CD4-positive, CD25-positive, alpha-beta regulatory T cell (primary cell): ENCODE measurements at regions not wholly inside any gene's neighbourhood (a gene's known extent, or its start where the extent isn't known, plus 50 kb on each side); places are given as distances from the start of the nearest gene placed in this dataset.
A peak's percentile ranks its signal among the peaks of the same experiment; 100 is the strongest.

Source experiments
- ATAC-seq, 2 donors: fragments of 150-1000 bp; cut with Tn5 transposase; one replicate each; pipeline ENCODE4 v1.10.0; 2021; ENCODE audit warnings: low read depth in 2 of 2, moderate number of reproducible peaks in 2 of 2, moderate library complexity in 1 of 2
- DNase-seq, 3 donors: peaks; one replicate each; pipeline versions ENCODE4 v3.0.0 to v3.0.0-alpha.2; 2012 to 2022; ENCODE audit warnings: mixed read lengths in 1 of 3
- H3K27ac ChIP-seq: one replicate; pipeline ENCODE4 v1.7.0; 2013; ENCODE audit warnings: mild to moderate bottlenecking, low read length; ENCODE audit not compliant: insufficient read depth, poor library complexity, severe bottlenecking
- H3K27me3 ChIP-seq: one replicate; pipeline ENCODE4 v1.7.0; 2013; ENCODE audit warnings: low read length; ENCODE audit not compliant: control insufficient read depth, insufficient read depth
- H3K36me3 ChIP-seq: one replicate; pipeline ENCODE4 v1.7.0; 2013; ENCODE audit warnings: mild to moderate bottlenecking, low read length, moderate library complexity; ENCODE audit not compliant: control insufficient read depth, insufficient read depth
- H3K4me1 ChIP-seq: 2 replicates; pipeline ENCODE4 v1.7.0; 2013; ENCODE audit warnings: mild to moderate bottlenecking, low read length; ENCODE audit not compliant: insufficient read depth, control insufficient read depth, poor library complexity, severe bottlenecking
- H3K4me3 ChIP-seq: one replicate; pipeline ENCODE4 v1.7.0; 2013; ENCODE audit warnings: low read depth, mild to moderate bottlenecking, low read length, moderate library complexity
- H3K9me3 ChIP-seq, 2 experiments: 1 replicate in 1 of 2; 2 replicates in 1 of 2; pipeline ENCODE4 v1.7.0; 2013; ENCODE audit warnings: low read length in 2 of 2, mild to moderate bottlenecking in 1 of 2, moderate library complexity in 1 of 2; ENCODE audit not compliant: control insufficient read depth in 2 of 2
- H3K27ac Mint-ChIP-seq, 3 donors: one replicate each; pipeline ENCODE4 v1.8.0; 2020 to 2022; ENCODE audit warnings: mild to moderate bottlenecking in 3 of 3, mixed read lengths in 3 of 3, moderate library complexity in 2 of 3
- H3K27me3 Mint-ChIP-seq: one replicate; pipeline ENCODE4 v1.8.0; 2022; ENCODE audit warnings: mild to moderate bottlenecking, mixed read lengths
- H3K36me3 Mint-ChIP-seq: one replicate; pipeline ENCODE4 v1.8.0; 2020; ENCODE audit warnings: mixed read lengths
- H3K4me1 Mint-ChIP-seq, 4 donors: one replicate each; pipeline ENCODE4 v1.8.0; 2020 to 2022; ENCODE audit warnings: mixed read lengths in 4 of 4, mild to moderate bottlenecking in 1 of 4
- H3K4me3 Mint-ChIP-seq, 4 donors: one replicate each; pipeline ENCODE4 v1.8.0; 2020 to 2022; ENCODE audit warnings: mild to moderate bottlenecking in 4 of 4, mixed read lengths in 4 of 4, moderate library complexity in 3 of 4
- H3K9me3 Mint-ChIP-seq, 7 donors: one replicate each; pipeline ENCODE4 v1.8.0; 2020 to 2022; ENCODE audit warnings: mixed read lengths in 7 of 7, mild to moderate bottlenecking in 3 of 7, moderate library complexity in 2 of 7

GRCh38 chr7:52254396-52255010 is 780.9 kb upstream of the POM121L12 start:
- peaks cover 2 to 4% of the 10 kb centered on the region in 2 experiments for H3K9me3 ChIP-seq
- Mint-ChIP-seq H3K9me3 (peaks cover 2 to 33% (median 8%) of the 10 kb centered on the region in 7 donors), H3K4me1 (no peaks in the 10 kb centered on the region), H3K27ac (no peak overlapping the region), H3K4me3 (no peak overlapping the region), H3K27me3 (peaks cover 4% of the 10 kb centered on the region), H3K36me3 (no peaks in the 10 kb centered on the region)
- no peaks in the 10 kb centered on the region for H3K4me1 ChIP-seq
- H3K36me3 ChIP-seq, result no peaks in the 10 kb centered on the region
- DNase-seq (no peak), ATAC-seq (no peak)
- H3K27ac ChIP-seq, result no peak overlapping the region
- H3K27me3 ChIP-seq, result no peaks in the 10 kb centered on the region
- H3K4me3 ChIP-seq, result no peak overlapping the region

GRCh38 chr7:52253953-52254352 is 781.5 kb upstream of the POM121L12 start:
- Histone ChIP-seq H3K27ac (no peak overlapping the region), H3K27me3 (no peaks in the 10 kb centered on the region), H3K9me3 (peaks cover 2 to 4% of the 10 kb centered on the region in 2 experiments), H3K4me1 (no peaks in the 10 kb centered on the region), H3K36me3 (no peaks in the 10 kb centered on the region), H3K4me3 (no peak overlapping the region)
- no peak overlapping the region for H3K4me3 Mint-ChIP-seq
- peaks cover 1% of the 10 kb centered on the region for H3K27me3 Mint-ChIP-seq
- no peaks in the 10 kb centered on the region for H3K36me3 Mint-ChIP-seq
- no peaks in the 10 kb centered on the region for H3K4me1 Mint-ChIP-seq
- H3K27ac Mint-ChIP-seq, result no peak overlapping the region
- DNase-seq, result no peak
- ATAC-seq, result no peak
- H3K9me3 Mint-ChIP-seq, result peaks cover 2 to 33% (median 8%) of the 10 kb centered on the region in 7 donors

- peaks cover 2 to 23% (median 8%) of the 10 kb centered on the region in 7 donors for H3K9me3 Mint-ChIP-seq
- H3K4me3 ChIP-seq, result no peak overlapping the region
These were observed 785.7 kb upstream of the POM121L12 start for GRCh38 chr7:52249741-52250140.

DNA sequence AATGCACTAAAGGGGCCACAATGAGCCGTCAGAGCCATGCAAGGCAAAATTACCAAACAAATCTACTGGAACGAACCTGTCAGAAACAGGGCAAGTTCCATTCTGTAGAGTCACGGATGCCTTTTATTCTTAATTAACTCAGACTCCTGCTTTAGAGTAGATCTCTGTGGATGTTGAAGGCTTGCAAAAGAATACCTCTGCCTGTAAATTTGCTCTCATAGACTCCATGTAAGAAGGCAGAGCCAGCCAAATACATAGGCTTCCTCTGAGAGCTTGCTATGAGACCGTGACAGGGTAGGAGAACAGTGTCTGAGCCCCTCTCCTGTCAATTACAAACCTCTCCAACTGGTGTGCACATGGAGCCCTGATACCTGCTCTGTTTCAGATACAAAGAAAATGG is 787.9 kb upstream of the POM121L12 start:
- H3K4me1 Mint-ChIP-seq, result no peaks in the 10 kb centered on the region
- ATAC-seq, result no peak
- no peaks in the 10 kb centered on the region for H3K36me3 Mint-ChIP-seq
- Histone ChIP-seq H3K4me3 (no peak overlapping the region), H3K36me3 (no peaks in the 10 kb centered on the region), H3K27ac (no peak overlapping the region), H3K9me3 (peaks cover 2 to 4% of the 10 kb centered on the region in 2 experiments), H3K27me3 (no peaks in the 10 kb centered on the region), H3K4me1 (no peaks in the 10 kb centered on the region)
- no peak for DNase-seq
- no peak overlapping the region for H3K27ac Mint-ChIP-seq
- H3K4me3 Mint-ChIP-seq, result no peak overlapping the region
- no peaks in the 10 kb centered on the region for H3K27me3 Mint-ChIP-seq
- H3K9me3 Mint-ChIP-seq, result peaks cover 0 to 26% (median 8%) of the 10 kb centered on the region in 7 donors

More at GRCh38 chr7:52249741-52250140, 785.7 kb upstream of the POM121L12 start:
- Mint-ChIP-seq H3K4me1 (no peaks in the 10 kb centered on the region), H3K27me3 (no peaks in the 10 kb centered on the region), H3K36me3 (no peaks in the 10 kb centered on the region), H3K4me3 (no peak overlapping the region), H3K27ac (no peak overlapping the region)
- H3K27me3 ChIP-seq, result no peaks in the 10 kb centered on the region
- no peaks in the 10 kb centered on the region for H3K36me3 ChIP-seq
- H3K4me1 ChIP-seq, result no peaks in the 10 kb centered on the region
- ATAC-seq (no peak), DNase-seq (no peak)
- peaks cover 0 to 2% of the 10 kb centered on the region in 2 experiments for H3K9me3 ChIP-seq
- no peak overlapping the region for H3K27ac ChIP-seq

DNA sequence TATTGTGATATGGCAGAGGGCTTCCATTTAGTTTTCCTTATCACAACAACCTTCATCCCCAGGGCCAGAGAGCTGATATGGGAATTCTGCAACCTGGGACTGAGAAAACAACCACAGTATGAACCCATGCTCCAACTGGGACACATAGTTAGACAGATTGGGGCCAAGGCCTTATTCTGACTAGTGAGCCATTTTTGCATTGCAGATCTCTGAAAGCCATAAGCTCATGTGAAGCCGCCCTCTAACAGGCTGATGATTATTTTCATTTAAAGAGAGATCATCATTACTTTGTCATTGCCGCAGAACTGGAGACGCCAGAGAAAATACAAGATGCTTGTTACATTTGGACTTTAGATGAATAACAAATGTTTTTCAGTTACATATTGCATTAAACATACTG is 791.7 kb upstream of the POM121L12 start:
- H3K4me3 ChIP-seq, result no peak overlapping the region
- H3K4me1 ChIP-seq, result no peaks in the 10 kb centered on the region
- Mint-ChIP-seq H3K27me3 (no peaks in the 10 kb centered on the region), H3K9me3 (peaks cover 1 to 28% (median 15%) of the 10 kb centered on the region in 7 donors), H3K4me3 (no peak overlapping the region), H3K27ac (no peak overlapping the region), H3K4me1 (no peaks in the 10 kb centered on the region), H3K36me3 (no peaks in the 10 kb centered on the region)
- H3K27me3 ChIP-seq, result no peaks in the 10 kb centered on the region
- peaks cover 0 to 17% of the 10 kb centered on the region in 2 experiments for H3K9me3 ChIP-seq
- ATAC-seq, result no peak
- no peak overlapping the region for H3K27ac ChIP-seq
- H3K36me3 ChIP-seq, result no peaks in the 10 kb centered on the region
- no peak for DNase-seq

- no peak for ATAC-seq
- DNase-seq, result no peak
- Histone ChIP-seq H3K4me1 (no peaks in the 10 kb centered on the region), H3K4me3 (no peak overlapping the region), H3K36me3 (no peaks in the 10 kb centered on the region), H3K27me3 (no peaks in the 10 kb centered on the region), H3K27ac (no peak overlapping the region), H3K9me3 (peaks cover 4 to 9% of the 10 kb centered on the region in 2 experiments)
- Mint-ChIP-seq H3K27me3 (no peaks in the 10 kb centered on the region), H3K4me1 (no peaks in the 10 kb centered on the region), H3K36me3 (no peaks in the 10 kb centered on the region), H3K27ac (no peak overlapping the region), H3K9me3 (peaks cover 6 to 46% (median 16%) of the 10 kb centered on the region in 7 donors), H3K4me3 (no peak overlapping the region)
These were observed 802.2 kb upstream of the POM121L12 start for GRCh38 chr7:52233248-52233647.

- DNase-seq (no peak), ATAC-seq (no peak)
- Mint-ChIP-seq H3K27ac (no peak overlapping the region), H3K4me3 (no peak overlapping the region), H3K4me1 (no peaks in the 10 kb centered on the region), H3K27me3 (no peaks in the 10 kb centered on the region), H3K36me3 (no peaks in the 10 kb centered on the region), H3K9me3 (peaks cover 2 to 18% (median 9%) of the 10 kb centered on the region in 7 donors)
- H3K27ac ChIP-seq, result no peak overlapping the region
- H3K4me1 ChIP-seq, result no peaks in the 10 kb centered on the region
- H3K36me3 ChIP-seq, result no peaks in the 10 kb centered on the region
- H3K4me3 ChIP-seq, result no peak overlapping the region
- H3K9me3 ChIP-seq, result peaks cover 2 to 5% of the 10 kb centered on the region in 2 experiments
- no peaks in the 10 kb centered on the region for H3K27me3 ChIP-seq
These were observed 823.5 kb upstream of the POM121L12 start for GRCh38 chr7:52211930-52212329.

DNA sequence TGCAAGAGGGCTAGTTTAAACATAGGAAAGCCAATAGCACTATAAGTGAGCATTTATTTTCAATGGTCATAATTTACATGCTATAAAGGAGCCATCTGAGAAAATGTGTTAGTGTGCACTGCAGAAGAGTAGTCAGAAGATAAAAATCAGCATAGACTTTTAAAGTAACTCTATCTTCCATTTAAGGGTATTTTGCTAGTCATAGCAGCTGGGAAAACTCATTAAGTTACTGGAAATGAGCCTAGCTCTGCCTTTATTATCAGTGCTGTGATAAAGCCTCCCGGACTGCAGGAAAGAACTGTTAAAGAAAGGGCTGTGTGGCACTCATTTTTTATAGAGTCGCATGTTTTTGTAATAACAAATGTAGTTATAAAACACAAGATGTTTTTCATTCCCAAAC is 825.8 kb upstream of the POM121L12 start:
- no peaks in the 10 kb centered on the region for H3K4me1 Mint-ChIP-seq
- Histone ChIP-seq H3K4me1 (no peaks in the 10 kb centered on the region), H3K9me3 (peaks cover 5% of the 10 kb centered on the region in 2 experiments), H3K36me3 (no peaks in the 10 kb centered on the region), H3K27ac (no peak overlapping the region), H3K4me3 (no peak overlapping the region), H3K27me3 (no peaks in the 10 kb centered on the region)
- ATAC-seq (no peak), DNase-seq (no peak)
- peaks cover 2 to 18% (median 9%) of the 10 kb centered on the region in 7 donors for H3K9me3 Mint-ChIP-seq
- H3K27ac Mint-ChIP-seq, result peak overlapping the region in 1 of 3 donors; percentile 8
- H3K4me3 Mint-ChIP-seq, result no peak overlapping the region
- H3K27me3 Mint-ChIP-seq, result no peaks in the 10 kb centered on the region
- no peaks in the 10 kb centered on the region for H3K36me3 Mint-ChIP-seq
